NK-92 treated with Interleukin-12 subunit alpha and Interleukin-12 subunit beta, amount 100 ng/mL, for 24 hours (cell line): ENCODE measurements at regions not wholly inside any gene's neighbourhood (a gene's known extent, or its start where the extent isn't known, plus 50 kb on each side); places are given as distances from the start of the nearest gene placed in this dataset.

Source experiments
- DNase-seq: peaks from one replicate; lab custom pipeline; 2025; lab: John Stamatoyannopoulos, UW

- no peak for DNase-seq
These were observed 1229.7 kb downstream of the GRIK2 start for GRCh38 chr6:102623201-102623600.

- no peak for DNase-seq
These were observed 1226.1 kb downstream of the GRIK2 start for GRCh38 chr6:102619585-102619984.

- no peak for DNase-seq
These were observed 1189.1 kb downstream of the GRIK2 start for GRCh38 chr6:102582569-102582968.

GRCh38 chr6:102581378-102582124 is 1188.0 kb downstream of the GRIK2 start:
- no peak for DNase-seq

- DNase-seq: no peak
These were observed 1177.9 kb downstream of the GRIK2 start for GRCh38 chr6:102571236-102571908.

GRCh38 chr6:102562713-102563112 is 1169.2 kb downstream of the GRIK2 start:
- DNase-seq: no peak

- no peak for DNase-seq
These were observed 1159.7 kb downstream of the GRIK2 start for GRCh38 chr6:102553214-102553613.

- no peak for DNase-seq
These were observed 1155.8 kb downstream of the GRIK2 start for GRCh38 chr6:102549221-102549874.

GRCh38 chr6:102525336-102525735 is 1131.8 kb downstream of the GRIK2 start:
- DNase-seq: no peak

GRCh38 chr6:102520966-102521365 is 1127.5 kb downstream of the GRIK2 start:
- no peak for DNase-seq

- no peak for DNase-seq
These were observed 1124.0 kb downstream of the GRIK2 start for GRCh38 chr6:102517506-102517905.

GRCh38 chr6:102501615-102502014 is 1108.1 kb downstream of the GRIK2 start:
- DNase-seq: no peak

- DNase-seq: no peak
These were observed 1101.3 kb downstream of the GRIK2 start for GRCh38 chr6:102494808-102495207.

- no peak for DNase-seq
These were observed 1100.0 kb downstream of the GRIK2 start for GRCh38 chr6:102493485-102493884.

GRCh38 chr6:102488729-102489128 is 1095.2 kb downstream of the GRIK2 start:
- DNase-seq: no peak

- no peak for DNase-seq
These were observed 1092.0 kb downstream of the GRIK2 start for GRCh38 chr6:102485480-102485879.

GRCh38 chr6:102474041-102474807 is 1080.7 kb downstream of the GRIK2 start:
- no peak for DNase-seq

GRCh38 chr6:102458990-102459389 is 1065.5 kb downstream of the GRIK2 start:
- DNase-seq: no peak

- no peak for DNase-seq
These were observed 1044.7 kb downstream of the GRIK2 start for GRCh38 chr6:102438171-102438570.

GRCh38 chr6:102417368-102417998 is 1024.0 kb downstream of the GRIK2 start:
- DNase-seq: no peak

GRCh38 chr6:102415891-102416290 is 1022.4 kb downstream of the GRIK2 start:
- DNase-seq: no peak

GRCh38 chr6:102411796-102412195 is 1018.3 kb downstream of the GRIK2 start:
- no peak for DNase-seq
